ENCODE measurements at regions not wholly inside any gene's neighbourhood (a gene's known extent, or its start where the extent isn't known, plus 50 kb on each side); places are given as distances from the start of the nearest gene placed in this dataset.

DNA sequence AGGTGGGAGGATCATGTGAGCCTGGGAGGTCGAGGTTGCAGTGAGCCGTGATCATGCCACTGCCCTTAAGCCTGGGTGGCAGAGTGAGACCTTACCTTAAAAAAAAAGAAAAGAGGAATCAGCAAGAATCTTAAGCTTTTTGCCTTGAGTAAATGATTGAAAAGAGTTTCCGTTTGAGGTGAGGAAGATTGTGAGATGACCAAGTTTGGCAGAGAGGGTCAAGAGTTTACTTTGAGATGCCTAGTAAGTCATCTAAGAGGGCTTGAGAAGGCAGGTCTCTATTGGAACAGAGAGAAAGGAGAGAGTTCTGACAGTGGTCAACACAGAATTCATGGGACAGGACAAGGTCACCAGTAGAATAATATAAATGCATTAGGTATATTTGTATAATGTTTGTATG is 572.1 kb downstream of the TLE4 start:
- DNase-seq (ENCODE audit: low spot score): no peak

DNA sequence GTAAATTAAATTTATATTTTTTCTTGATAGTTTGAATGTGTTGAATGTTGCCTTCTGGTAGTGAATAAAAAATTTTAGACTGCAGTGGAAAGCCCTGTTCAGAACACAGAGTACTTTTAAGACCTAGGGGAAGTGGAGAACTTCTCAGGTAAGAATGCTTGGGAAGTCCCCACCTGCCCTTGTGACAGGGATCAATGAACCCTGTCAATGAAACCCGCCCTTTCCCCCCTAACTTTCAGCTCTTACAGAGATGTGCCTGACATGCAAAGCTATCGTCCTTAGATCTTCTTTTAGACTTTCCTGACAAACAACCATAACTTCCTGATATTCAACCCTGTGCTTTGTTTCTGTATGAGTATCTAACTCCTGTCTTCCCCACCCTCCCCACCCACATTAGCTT is 562.7 kb downstream of the TLE4 start:
- no peak for DNase-seq (ENCODE audit: low spot score)

DNA sequence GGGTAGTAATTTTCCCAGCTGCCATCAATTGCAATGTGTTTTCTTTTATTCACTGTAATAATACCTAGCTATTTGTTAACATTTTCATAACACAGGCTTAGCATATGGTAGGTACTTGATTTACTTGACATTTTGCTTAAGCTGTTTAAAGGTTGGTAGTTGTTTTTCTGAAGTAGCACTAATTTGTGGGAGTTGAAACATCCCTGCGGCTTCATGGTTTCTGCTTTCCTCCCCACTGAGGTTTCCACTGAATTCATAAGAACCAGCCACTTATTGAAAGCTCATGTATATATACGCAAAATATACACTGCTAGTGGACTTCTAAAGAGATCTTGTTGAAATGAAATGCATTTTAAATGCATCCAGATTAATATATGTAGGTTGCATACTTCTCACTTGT is 559.9 kb downstream of the TLE4 start:
- no peak for DNase-seq (ENCODE audit: low spot score)

DNA sequence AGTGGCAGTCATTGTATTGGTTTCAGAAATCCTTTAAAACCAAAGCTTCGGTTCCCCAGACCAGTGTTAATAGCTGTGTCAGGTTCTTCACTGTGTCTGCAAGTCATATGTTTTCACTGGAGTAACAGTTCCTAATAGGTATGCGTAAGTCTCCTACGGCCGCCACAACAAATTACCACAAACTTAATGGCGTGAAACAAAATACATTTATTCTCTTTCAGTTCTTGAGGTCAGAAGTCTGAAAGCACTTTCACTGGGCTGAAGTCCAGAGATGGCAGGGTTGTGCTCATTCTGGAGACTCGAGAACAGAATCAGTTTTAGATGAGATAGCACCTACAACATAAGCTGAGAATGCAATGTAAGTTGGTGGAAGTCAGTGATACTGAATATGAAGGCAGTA is 556.2 kb downstream of the TLE4 start:
- no peak for DNase-seq (ENCODE audit: low spot score)

DNA sequence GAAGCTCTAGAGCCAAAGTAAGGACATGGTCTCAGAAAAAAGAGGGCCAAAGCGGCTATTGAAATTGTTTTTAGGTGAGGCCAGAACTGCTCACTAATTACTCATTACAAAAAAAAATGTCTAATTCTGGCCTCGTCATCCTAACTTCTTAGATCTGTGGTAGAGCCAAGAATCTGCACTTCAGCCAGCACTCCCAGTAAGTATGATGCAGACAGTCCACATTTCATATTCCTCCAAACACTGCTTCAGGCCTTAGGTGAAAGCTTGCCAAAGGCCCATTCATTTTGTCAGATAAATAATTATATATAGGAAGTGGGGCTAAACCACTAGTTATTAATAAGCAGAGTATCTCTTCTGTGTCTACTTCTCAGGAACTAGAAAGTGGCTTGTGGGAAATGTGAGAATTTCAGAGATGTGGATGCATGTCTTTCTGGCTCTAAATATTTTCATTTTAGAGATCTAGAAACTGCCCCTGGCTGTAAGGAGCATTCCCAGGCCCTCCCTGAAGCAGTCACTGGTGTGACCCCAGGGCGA is 554.0 kb downstream of the TLE4 start:
- DNase-seq (ENCODE audit: low spot score): no peak

DNA sequence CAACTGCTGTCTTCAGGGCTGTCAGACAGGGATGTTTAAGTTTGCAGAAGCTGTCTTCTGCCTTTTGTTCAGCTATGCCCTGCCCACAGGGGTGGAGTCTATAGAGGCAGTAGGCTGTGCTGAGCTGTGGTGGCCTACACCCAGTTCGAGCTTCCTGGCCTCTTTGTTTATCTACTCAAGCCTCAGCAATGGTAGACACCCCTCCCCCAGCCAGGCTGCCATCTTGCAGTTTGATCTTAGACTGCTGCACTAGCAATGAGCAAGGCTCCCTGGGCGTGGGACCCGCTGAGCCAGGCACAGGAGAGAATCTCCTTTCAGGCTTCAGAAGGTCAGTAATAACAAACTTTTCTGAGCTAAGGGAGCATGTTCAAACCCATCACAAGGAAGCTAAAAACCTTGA is 545.3 kb downstream of the TLE4 start:
- no peak for DNase-seq (ENCODE audit: low spot score)

DNA sequence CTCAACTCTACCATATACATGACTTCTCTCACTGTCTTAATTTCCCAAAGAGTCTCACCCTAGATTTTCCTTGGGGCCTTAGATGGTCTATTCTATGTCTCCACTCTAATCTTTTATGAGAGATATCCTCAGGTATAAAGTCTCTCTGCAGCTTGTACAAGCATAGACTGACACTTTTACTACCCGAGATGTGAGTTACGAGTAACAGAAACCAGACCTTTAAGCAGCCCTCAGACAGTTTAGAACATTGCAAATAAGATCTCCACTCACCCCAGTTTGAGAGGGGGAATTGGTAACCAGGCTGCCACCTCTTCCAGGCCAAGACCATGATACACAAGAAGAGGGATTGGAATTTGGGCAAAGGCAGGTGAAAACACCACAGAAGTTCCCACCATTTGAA is 542.5 kb downstream of the TLE4 start:
- DNase-seq (ENCODE audit: low spot score): no peak

DNA sequence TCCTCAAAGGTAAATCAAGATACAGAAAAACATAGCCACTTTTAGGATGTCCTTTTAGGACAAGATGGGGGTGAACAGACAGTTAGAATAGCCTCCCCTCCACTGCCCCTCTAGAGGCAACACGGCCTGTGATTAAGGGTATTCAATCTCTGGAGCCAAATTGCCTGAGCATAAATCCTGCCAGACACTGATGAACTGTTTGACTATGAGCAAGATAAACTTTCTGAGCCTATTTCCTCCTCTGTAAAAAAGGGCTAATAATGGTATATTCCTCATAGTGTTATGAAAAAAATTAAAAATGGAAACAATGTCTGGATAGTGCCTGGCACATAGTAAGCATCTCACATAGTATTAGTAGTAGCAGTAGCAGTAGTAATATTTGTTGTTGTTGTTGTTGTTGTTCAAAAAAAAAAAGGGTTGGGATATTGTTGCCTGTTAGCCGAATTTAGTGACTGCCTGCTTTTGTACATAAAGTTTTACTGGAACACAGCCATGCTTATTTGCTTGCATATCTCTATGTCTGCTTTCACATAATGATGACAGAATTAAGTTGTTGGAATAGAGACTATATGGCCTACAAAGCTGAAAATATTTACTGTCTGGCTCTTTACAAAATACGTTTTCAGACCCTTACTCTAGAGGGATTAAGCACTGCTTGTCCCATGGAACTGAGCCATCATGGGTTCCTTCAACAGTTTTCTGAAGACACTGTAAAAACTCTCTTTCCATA is 536.3 kb downstream of the TLE4 start:
- DNase-seq (ENCODE audit: low spot score): no peak

DNA sequence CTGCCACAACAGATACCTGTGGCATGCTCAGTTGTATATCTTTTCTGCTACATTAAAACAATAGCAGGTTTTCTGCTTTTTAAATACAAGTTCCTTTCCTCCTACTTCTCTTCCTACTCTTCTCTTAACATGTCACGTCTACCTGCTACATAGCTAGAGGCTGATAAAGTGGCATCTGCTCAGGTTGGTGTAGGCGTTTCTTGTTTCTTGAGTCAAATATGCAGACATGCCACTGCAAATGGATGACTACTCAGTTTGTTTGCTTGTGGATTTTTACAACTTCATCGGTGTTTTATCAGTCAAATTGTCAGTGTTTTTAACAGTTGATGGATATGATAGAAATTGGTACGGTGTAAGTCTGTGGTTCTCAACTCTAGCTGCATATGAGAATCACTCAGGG is 525.7 kb downstream of the TLE4 start:
- DNase-seq (ENCODE audit: low spot score): no peak

DNA sequence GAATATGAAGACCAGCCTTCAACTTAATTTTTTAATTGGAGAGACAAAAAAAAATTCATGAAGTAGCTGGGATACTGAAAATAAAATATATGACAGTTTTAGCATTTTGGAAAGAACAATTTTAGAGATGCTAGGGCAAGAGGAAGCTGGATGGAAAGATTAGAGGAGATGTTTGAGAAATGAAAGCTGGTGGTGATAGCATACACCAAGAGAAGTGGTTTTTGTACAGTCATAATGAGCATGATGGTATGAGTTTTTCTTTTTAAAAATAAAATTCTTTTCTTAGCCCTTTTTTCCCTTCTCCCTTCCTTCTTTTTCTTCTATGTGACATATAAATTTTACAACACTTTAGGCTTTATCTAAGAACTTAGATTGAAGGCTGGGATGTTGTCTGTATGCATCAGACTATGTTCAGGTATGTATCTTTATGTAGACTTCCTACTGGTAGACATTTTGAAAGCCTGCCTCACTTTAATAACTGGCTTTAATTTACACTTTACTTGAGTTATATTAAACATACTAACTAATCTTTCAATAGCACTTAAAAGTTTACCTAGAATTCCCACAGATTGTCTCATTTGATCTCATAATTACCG is 522.5 kb downstream of the TLE4 start:
- no peak for DNase-seq (ENCODE audit: low spot score)

DNA sequence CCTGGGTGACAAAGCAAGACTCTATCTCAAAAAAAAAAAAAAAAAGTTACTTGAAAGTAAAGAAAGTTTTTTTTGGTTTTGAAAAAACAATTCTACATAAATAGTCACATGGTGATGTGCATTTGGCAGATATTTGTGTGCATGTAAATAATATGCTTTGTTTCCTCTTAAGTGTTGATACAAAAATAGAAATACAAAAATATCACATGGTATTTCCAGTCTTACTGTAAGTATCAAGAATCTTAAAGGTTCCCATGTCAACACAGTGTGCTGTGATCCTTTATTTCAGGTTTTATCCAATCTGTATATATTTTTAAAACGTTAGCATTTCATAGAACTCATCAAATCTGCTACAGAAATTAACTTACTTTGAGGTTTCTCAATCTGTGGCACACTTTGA is 521.9 kb downstream of the TLE4 start:
- DNase-seq (ENCODE audit: low spot score): no peak

DNA sequence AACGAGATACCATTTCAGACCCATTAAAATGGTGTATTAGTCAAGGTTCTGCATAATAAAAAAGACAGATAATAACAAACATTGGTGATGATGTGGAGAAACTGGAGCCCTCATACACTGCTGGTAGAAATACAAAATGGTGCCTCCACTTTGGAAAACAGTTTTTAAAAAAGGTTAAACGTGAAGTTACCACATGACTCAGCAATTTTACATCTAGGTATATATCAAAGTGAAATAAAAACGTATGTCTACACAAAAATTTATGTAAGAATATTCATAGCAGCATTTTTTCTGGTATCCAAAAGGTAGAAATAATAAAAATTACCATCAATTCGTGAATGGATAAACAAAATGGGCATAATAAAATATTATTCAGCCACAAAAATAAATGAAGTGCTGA is 519.8 kb downstream of the TLE4 start:
- no peak for DNase-seq (ENCODE audit: low spot score)

DNA sequence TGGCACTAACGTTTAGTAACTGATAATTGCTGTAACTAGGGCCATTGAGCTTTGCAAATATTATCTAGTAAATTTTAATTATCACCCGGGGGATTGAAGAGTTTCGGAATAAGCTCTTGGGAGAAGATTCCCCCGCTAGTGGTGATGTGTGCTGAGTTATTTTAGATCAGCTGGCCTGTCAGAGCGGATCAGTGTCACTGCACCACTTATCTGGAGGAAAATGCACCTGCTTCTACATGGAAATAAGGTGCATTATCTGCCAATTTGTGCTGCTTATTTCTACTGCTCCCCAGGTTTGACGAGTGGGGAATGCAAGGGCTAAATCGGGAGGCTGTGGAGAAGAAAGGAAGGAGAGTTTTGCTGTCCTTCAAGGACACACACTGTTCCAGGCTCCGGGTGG is 518.6 kb downstream of the TLE4 start:
- no peak for DNase-seq (ENCODE audit: low spot score)

DNA sequence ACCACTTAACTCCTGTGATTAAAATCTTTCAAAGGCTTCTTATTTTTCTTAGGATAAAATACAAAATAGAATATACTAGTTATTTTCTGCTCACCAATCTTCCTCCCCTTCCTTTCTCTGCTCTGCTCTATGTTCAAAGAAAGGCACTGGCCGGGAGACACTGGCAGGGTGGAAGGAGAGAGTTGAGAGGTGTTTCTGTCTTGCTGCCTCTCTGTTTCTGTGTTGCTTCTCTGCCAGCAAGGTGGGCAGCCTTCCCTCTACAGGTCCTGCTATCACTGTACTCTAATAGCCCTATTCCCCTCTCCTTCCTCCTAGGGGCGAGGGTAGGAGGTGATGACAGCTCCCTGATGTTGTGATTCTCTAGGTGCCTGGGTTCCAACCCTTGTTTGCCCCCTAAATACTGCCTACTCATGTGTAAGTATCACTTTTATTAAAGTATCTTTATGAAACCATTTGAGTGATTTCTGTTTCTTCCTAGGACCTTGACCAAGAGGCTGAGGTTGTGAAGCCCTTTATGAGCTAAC is 515.1 kb downstream of the TLE4 start:
- no peak for DNase-seq (ENCODE audit: low spot score)

DNA sequence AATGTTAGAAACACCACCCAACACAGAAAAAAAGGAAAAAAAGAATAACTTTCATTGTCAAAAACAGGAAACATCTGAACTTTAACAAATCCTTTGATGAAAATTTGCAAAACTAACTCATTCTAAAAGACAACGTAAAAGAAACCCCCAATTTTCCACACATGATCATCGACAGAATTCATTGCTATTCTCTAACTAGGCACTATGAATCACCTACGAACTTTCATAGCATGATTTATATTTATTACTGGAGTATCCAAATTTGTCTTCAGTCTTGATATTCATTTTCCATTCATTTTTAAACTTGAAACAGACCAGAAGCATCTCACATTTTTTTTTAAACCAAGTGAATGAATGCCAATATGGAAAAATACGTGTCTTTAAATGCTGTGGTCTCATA is 514.6 kb downstream of the TLE4 start:
- no peak for DNase-seq (ENCODE audit: low spot score)

DNA sequence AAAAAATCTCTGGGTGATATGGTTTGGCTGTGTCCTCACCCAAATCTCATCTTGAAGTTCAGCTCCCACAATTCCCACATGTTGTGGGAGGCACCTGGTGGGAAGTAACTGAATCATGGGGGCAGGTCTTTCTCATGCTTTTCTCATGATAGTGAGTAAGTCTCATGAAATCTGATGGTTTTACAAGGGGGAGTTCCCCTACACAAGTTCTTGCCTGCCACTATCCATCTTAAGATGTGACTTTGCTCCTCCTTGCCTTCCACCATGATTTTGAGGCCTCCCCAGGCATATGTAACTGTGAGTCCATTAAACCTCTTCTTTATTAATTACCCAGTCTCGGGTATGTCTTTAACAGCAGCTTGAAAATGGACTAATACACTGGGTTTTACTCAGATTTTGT is 513.9 kb downstream of the TLE4 start:
- no peak for DNase-seq (ENCODE audit: low spot score)

DNA sequence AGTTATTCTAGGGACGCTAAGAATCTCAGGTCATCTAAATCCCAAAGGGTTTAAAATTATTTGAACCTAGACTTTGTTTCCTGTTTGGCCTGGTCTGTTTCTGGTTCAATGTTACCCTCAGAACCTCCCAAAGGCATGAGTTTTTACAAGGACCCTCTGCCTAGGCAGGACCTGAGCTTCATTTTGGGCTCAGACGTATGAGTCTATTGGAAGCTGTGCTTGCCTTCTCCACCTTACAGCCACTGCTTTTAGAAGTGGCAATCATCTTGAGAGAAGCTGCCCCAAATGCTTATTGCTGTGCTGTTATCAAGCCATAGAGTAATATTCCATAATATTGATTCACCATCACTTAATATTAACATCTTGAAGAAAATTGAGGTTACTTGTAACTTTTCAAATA is 510.4 kb downstream of the TLE4 start:
- no peak for DNase-seq (ENCODE audit: low spot score)

DNA sequence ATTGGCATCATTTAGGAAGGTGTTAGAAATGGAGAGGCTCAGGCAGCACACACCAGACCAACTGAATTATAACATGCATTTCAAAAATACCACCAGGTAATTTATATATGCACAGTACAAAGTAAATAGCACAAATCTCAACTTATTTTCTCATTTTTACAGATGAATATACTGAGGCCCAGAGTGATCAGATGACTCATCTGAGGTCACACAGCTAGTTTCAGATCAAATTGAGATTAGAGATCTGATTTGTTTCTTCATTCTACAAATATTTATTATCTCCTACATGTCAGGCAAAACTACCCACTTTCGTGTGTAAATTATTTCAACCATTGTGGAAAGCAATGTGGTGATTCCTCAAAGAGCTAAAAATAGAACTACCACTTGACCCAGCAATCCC is 507.1 kb downstream of the TLE4 start:
- no peak for DNase-seq (ENCODE audit: low spot score)

DNA sequence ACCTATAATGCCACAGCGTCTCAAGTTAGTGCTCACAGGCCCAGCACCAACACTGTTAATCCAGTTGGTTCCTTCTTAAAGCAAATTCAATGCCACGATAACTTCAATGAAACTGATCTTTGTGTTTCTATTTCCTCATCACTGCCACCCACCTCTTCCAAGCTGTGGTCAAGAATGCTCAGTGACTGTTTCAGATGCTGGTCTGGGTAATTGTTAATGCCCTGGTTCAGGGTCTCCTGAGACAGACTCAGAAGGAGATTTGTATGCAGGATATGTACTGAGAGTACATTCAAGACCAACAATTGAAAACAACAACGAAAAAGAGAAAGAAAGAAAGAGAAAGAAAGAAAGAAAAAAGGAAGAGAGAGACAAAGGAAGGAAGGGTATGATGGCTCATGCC is 505.3 kb downstream of the TLE4 start:
- DNase-seq (ENCODE audit: low spot score): no peak

DNA sequence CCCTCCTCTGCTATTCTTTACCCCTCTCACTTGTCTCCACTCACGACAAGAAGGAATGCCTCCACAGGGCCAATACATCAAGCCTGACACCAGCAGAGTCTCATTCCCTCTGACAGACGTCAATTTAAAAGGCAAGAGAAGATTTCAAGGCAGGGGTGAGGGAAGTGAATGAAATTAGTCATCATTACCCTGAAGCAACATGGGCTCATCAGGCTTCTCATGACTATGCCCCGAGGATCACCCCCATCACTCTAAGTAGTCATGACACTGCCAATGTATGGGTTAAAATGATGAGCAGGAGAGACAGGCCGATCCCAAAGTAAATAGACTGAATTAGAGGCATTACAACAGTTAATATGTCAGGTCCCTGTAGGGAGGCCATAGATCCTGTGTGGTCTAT is 504.4 kb downstream of the TLE4 start:
- no peak for DNase-seq (ENCODE audit: low spot score)

DNA sequence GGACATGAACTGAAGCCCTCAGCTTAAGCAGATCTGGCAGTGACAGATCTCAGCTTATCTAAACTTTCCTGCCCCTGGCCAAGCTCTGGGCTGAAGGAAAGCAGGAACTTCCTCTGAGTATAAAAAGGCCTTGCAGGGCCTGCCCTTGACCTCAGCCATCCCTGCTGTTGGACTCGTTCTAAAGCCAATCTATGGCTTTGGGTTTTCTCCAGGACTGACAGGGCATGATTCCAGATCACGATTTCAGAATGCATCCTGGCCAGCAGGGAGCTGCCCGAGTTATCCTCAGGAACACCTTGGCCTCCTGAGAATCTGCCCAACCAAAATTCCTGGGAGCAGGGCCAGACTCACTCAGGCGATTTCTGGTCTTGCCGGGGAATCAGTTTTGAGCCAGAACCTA is 502.7 kb downstream of the TLE4 start:
- DNase-seq (ENCODE audit: low spot score): no peak

DNA sequence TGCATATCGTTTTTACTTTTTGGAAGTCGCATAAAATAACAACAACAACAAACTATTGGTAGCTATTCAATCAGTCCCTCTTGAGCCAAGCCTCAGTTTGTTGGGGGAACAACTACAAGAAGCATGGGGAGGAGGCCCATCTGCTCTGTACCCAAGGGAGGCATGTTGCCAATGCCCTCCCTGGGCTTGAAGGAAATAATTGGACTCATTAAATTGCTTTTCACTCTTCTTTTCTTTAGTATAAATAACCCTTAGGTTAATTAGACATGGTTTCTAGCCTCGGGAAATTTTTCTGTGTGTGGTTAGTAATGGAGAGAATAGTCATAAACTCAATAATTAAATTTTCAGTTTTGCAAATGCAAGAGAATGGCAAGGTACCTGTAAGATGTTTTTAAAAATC is 500.7 kb downstream of the TLE4 start:
- DNase-seq (ENCODE audit: low spot score): no peak

DNA sequence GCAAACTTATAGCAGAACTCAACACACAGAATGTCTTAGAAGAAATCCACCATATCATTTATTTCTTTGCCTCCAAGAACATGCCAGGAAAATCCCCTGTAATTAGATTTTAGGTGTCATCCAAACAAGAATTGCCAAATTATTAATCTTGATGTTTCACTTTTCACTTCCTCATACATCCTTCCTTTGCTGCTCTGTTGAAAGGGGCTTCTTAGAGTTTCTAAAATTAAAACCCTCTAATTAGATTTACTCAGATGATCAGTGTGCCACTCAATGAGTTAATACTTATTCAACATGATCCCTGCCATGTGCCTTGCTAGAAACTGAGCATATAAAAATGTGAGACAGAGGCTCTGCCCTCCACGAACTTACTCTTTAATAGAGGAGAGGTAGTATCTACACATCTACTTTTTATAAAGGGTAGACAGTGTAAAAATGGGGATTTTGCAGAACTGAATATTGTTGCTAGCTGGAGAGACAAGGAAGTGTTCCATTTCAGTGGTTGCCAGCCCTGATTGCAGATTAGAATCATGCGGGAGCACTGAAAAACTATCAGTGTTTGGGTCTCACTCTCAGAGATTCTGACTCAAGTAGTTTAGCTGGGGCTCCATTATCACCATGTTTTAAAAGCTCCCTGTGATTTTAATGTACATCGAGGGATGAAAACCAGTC is 498.4 kb downstream of the TLE4 start:
- DNase-seq (ENCODE audit: low spot score): no peak

All from GM03348 (cell line).